Osteocyte (in vitro differentiated cells): ENCODE measurements at regions not wholly inside any gene's neighbourhood (a gene's known extent, or its start where the extent isn't known, plus 50 kb on each side); places are given as distances from the start of the nearest gene placed in this dataset.
"Not testable (repeated sequence)": the region's sequence is repeated elsewhere in the genome, so short reads cannot be mapped to it uniquely, and the experiment has no call there.

Experiments
- DNase-seq: peaks from one replicate; pipeline ENCODE4 v3.0.0; 2021; ENCODE audit warnings: mixed read lengths; ENCODE audit not compliant: unreplicated experiment; ENCODE audit errors: extremely low spot score
- H3K27ac Mint-ChIP-seq: one replicate; pipeline ENCODE4 v1.8.0; 2021; ENCODE audit warnings: mild to moderate bottlenecking, mixed read lengths; ENCODE audit not compliant: unreplicated experiment
- H3K27me3 Mint-ChIP-seq: one replicate; pipeline ENCODE4 v1.8.0; 2021; ENCODE audit warnings: mixed read lengths; ENCODE audit not compliant: unreplicated experiment
- H3K36me3 Mint-ChIP-seq: one replicate; pipeline ENCODE4 v1.8.0; 2021; ENCODE audit warnings: mixed read lengths; ENCODE audit not compliant: unreplicated experiment
- H3K4me1 Mint-ChIP-seq: one replicate; pipeline ENCODE4 v1.8.0; 2021; ENCODE audit warnings: mixed read lengths; ENCODE audit not compliant: unreplicated experiment
- H3K4me3 Mint-ChIP-seq: one replicate; pipeline ENCODE4 v1.8.0; 2021; ENCODE audit warnings: mild to moderate bottlenecking, moderate library complexity, mixed read lengths; ENCODE audit not compliant: unreplicated experiment
- H3K9me3 Mint-ChIP-seq: one replicate; pipeline ENCODE4 v1.8.0; 2021; ENCODE audit warnings: mixed read lengths; ENCODE audit not compliant: unreplicated experiment
- TF ChIP-seq, protein P1 (sequence below): fragments of 200-600 bp; sonication (generic); IDR thresholded peaks from 2 replicates; pipeline ENCODE4 v1.5.0; 2021; ENCODE audit warnings: antibody characterized with exemption, mild to moderate bottlenecking, moderate library complexity

DNA sequence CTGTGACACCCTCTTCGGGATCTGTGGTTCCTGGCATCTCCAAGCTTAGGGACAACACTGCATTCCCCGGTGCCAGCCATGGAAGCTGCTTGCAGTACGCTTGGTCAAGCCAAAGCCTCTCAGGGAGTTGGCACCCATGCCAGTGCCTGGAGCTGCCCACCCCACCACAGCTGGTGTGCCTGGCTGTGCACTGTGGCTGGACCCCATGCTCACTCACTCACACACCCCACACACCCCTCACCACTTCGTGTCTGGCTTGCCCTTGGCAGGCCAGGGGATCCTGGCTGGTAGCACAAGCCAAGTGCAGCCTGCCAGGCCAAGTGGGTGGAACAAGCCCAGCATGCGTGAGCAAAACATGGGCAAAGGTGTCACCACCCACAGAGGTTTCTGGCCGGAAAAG, 324.5 kb upstream of the PTGER4 start:
- TF ChIP-seq, protein P1, sequence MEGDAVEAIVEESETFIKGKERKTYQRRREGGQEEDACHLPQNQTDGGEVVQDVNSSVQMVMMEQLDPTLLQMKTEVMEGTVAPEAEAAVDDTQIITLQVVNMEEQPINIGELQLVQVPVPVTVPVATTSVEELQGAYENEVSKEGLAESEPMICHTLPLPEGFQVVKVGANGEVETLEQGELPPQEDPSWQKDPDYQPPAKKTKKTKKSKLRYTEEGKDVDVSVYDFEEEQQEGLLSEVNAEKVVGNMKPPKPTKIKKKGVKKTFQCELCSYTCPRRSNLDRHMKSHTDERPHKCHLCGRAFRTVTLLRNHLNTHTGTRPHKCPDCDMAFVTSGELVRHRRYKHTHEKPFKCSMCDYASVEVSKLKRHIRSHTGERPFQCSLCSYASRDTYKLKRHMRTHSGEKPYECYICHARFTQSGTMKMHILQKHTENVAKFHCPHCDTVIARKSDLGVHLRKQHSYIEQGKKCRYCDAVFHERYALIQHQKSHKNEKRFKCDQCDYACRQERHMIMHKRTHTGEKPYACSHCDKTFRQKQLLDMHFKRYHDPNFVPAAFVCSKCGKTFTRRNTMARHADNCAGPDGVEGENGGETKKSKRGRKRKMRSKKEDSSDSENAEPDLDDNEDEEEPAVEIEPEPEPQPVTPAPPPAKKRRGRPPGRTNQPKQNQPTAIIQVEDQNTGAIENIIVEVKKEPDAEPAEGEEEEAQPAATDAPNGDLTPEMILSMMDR: no peak
- H3K4me1 Mint-ChIP-seq: no peaks in the 10 kb centered on the region
- DNase-seq: no peak
- no peak overlapping the region for H3K27ac Mint-ChIP-seq
- H3K4me3 Mint-ChIP-seq: no peak overlapping the region
- H3K27me3 Mint-ChIP-seq: peaks cover 5% of the 10 kb centered on the region
- H3K36me3 Mint-ChIP-seq: peaks cover 8% of the 10 kb centered on the region
- peaks cover 27% of the 10 kb centered on the region for H3K9me3 Mint-ChIP-seq

DNA sequence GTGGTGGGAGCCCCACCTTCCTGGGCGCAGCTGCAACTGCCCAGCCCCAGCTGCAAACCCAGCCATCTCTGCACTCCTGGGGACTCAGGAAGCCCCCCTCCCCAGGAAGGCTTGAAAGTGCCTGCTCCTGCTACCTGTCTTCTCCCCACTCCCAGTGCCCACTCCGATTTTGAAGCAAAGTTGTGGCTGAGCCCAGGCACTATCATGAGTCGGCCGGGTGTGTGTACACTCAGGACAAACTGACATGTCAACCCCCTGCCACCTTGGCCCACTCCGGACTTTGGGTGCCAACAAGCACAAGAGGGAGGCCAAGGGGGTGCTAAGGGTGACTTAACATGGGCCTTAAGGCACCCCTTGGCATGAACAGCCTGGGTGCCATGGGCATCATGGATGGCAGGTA, 325.5 kb upstream of the PTGER4 start:
- no peak for DNase-seq
- no peak overlapping the region for H3K27ac Mint-ChIP-seq
- peaks cover 17% of the 10 kb centered on the region for H3K36me3 Mint-ChIP-seq
- no peaks in the 10 kb centered on the region for H3K4me1 Mint-ChIP-seq
- TF ChIP-seq, protein P1: no peak
- H3K9me3 Mint-ChIP-seq: peaks cover 37% of the 10 kb centered on the region
- peaks cover 5% of the 10 kb centered on the region for H3K27me3 Mint-ChIP-seq
- H3K4me3 Mint-ChIP-seq: no peak overlapping the region

DNA sequence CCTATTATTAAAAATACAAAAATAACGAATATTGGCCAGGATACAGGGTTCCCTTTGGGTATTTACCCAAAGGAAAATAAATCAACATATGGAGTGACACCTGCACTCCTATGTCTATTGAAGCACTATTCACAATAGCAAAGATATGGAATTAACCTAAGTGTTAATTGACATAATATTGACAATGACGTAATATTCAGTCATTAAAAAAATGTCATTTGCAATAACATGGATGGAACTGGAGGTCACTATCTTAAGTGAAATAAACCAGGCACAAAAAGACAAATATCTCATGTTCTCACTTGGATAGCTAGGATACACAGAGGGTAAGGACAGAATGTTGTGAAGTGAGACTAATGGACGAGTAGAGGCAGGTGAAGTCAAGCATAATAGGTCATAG, 326.3 kb upstream of the PTGER4 start:
- peaks cover 5% of the 10 kb centered on the region for H3K27me3 Mint-ChIP-seq
- peaks cover 42% of the 10 kb centered on the region for H3K9me3 Mint-ChIP-seq
- TF ChIP-seq, protein P1: no peak
- no peak for DNase-seq
- H3K4me1 Mint-ChIP-seq: no peaks in the 10 kb centered on the region
- no peak overlapping the region for H3K4me3 Mint-ChIP-seq
- H3K27ac Mint-ChIP-seq: no peak overlapping the region
- H3K36me3 Mint-ChIP-seq: peaks cover 17% of the 10 kb centered on the region

DNA sequence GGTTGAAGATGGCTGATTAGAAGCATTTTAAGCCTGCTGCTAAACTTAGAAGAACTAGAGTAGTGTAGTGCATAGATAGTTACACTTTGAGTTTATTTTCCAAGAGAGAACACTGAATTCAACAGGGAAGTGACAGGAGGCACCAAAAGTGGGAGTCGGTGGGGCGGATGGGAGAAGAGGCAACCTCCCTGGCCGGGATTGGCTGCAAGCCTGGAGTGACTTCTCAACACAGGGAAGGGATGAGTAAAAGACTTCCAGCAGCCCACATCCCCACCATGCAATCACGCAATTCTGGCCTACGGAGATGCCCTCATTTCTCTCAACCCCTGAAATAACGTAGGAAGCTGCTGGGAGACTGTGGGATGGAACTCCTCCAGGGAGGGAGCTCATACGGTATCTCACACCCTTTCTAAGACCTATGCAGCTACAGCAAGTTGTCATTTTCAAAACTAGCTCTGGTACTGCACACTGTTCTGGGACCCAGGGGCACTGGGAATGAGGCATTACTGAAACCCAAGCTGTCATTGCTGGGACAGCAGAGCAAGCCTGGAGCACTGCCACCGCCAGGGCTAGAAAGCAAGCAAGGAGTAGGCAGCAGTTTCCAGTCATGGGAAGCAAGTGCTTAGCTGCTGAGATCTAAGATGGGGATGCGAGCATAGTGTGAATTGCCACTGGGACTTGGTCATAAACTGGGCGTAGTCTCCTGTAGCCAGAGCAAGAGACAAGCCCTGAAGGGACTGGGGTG, 331.6 kb upstream of the PTGER4 start:
- peaks cover 9% of the 10 kb centered on the region for H3K27me3 Mint-ChIP-seq
- peaks cover 17% of the 10 kb centered on the region for H3K36me3 Mint-ChIP-seq
- no peak overlapping the region for H3K27ac Mint-ChIP-seq
- no peak overlapping the region for H3K4me3 Mint-ChIP-seq
- no peak for DNase-seq
- H3K9me3 Mint-ChIP-seq: peaks cover 38% of the 10 kb centered on the region
- TF ChIP-seq, protein P1: no peak
- no peaks in the 10 kb centered on the region for H3K4me1 Mint-ChIP-seq

DNA sequence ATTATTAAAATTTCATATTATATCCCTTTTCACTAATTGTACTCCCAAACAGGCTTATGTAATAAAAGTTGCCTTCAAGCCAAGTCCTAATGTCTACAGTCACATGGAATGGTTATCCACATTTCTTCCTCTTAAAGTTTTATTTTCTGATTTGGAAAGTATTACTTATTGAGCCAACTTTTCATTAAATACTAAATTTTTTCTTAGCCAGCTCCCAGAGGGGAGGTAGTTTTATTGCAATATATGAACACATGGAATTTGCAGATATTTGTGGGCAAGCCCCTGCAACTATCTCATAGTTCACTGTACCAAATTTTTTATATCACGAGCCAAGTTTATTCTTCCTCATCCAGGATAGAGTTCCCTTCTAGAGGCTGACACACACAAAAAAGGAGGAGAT, 332.8 kb upstream of the PTGER4 start:
- H3K27me3 Mint-ChIP-seq: peaks cover 14% of the 10 kb centered on the region
- no peak overlapping the region for H3K27ac Mint-ChIP-seq
- H3K9me3 Mint-ChIP-seq: peaks cover 33% of the 10 kb centered on the region
- no peak for DNase-seq
- H3K4me3 Mint-ChIP-seq: no peak overlapping the region
- peaks cover 15% of the 10 kb centered on the region for H3K36me3 Mint-ChIP-seq
- H3K4me1 Mint-ChIP-seq: no peaks in the 10 kb centered on the region
- TF ChIP-seq, protein P1: no peak

DNA sequence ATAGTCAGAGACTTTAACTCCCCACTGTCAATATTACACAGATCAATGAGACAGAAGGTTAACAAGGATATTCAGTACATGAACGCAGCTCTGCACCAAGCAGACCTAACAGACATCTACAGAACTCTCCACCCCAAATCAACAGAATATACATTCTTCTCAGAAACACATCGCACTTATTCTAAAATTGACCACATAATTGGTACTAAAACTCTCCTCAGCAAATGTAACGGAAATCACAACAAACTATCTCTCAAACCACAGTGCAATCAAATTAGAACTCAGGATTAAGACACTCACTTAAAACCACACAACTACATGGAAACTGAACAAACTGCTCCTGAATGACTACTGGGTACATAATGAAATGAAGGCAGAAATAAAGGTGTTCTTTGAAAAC, 341.3 kb upstream of the PTGER4 start:
- H3K27ac Mint-ChIP-seq, H3K4me3 Mint-ChIP-seq, H3K4me1 Mint-ChIP-seq, DNase-seq: not testable (repeated sequence)
- Mint-ChIP-seq H3K9me3 (peaks cover 27% of the 10 kb centered on the region), H3K36me3 (peaks cover 11% of the 10 kb centered on the region), H3K27me3 (peaks cover 26% of the 10 kb centered on the region)
